K562 (cell line): ENCODE measurements at regions not wholly inside any gene's neighbourhood (a gene's known extent, or its start where the extent isn't known, plus 50 kb on each side); places are given as distances from the start of the nearest gene placed in this dataset.

Experiments used
- ATAC-seq: fragments of 200-7000 bp; cut with Tn5 transposase; 3 replicates; pipeline ENCODE4 v1.9.1; 2020; ENCODE audit warnings: moderate library complexity
- BruUV-seq: library from RNA; stranded (reverse); fragments of 400-500 nt; replicated peaks from 2 replicates; lab custom pipeline; 2021; lab: Mats Ljungman, UMichigan
- CTCF ChIA-PET: fragments of 300-600 bp; formaldehyde crosslinking; extraction: SDS; loops from one replicate; lab custom pipeline; 2021; ENCODE audit warnings: low intra/inter-chr PET ratio; lab: Yijun Ruan, JAX
- POLR2A ChIA-PET: fragments of 300-600, 350-650 bp; sonication (Branson Sonifier 250); formaldehyde crosslinking; extraction: SDS; loops from one replicate; lab custom pipeline; 2021; ENCODE audit warnings: antibody characterized with exemption, inconsistent platforms; lab: Yijun Ruan, JAX
- DNase-seq, 4 experiments: peaks; one replicate each; pipeline versions ENCODE4 v3.0.0 to v3.0.0-alpha.2; 2011 to 2018; ENCODE audit warnings: low spot score in 3 of 4, mixed read lengths in 3 of 4; ENCODE audit errors: extremely low read depth in 1 of 4
- FAIRE-seq: peaks from 2 replicates; lab custom pipeline; 2011; peaks lifted over from hg19 to GRCh38; lab: Jason Lieb, UNC
- H2AFZ ChIP-seq: 2 replicates; pipeline ENCODE4 v1.6.0; 2011; ENCODE audit warnings: low read depth, low read length, control low read depth, inconsistent platforms
- H3K27ac ChIP-seq: fragments of 200-600 bp; 3 replicates; pipeline ENCODE4 v1.8.0; 2011; ENCODE audit warnings: low read depth, mild to moderate bottlenecking, control low read depth, inconsistent platforms, low read length, moderate library complexity, mixed read lengths; ENCODE audit errors: extremely low read depth
- H3K27me3 ChIP-seq, 2 experiments: fragments of 300-600 bp in 1 of 2; 2 replicates in 1 of 2; 3 replicates in 1 of 2; pipeline versions ENCODE4 v1.6.0 to v1.8.0; 2011; ENCODE audit warnings: inconsistent platforms in 2 of 2, low read length in 2 of 2, mild to moderate bottlenecking in 1 of 2, mixed read lengths in 1 of 2, moderate library complexity in 1 of 2; ENCODE audit not compliant: control insufficient read depth in 2 of 2, insufficient read depth in 2 of 2
- H3K36me3 ChIP-seq: fragments of 300-600 bp; 3 replicates; pipeline ENCODE4 v1.8.0; 2011; ENCODE audit warnings: mild to moderate bottlenecking, low read length, inconsistent platforms; ENCODE audit not compliant: control insufficient read depth, insufficient read depth
- H3K4me1 ChIP-seq, 2 experiments: fragments of 200-600 bp in 1 of 2; replicated peaks in 1 of 2; 2 replicates in 1 of 2; 3 replicates in 1 of 2; pipeline versions ENCODE4 v1.5.1 to v1.8.0; 2011; ENCODE audit warnings: inconsistent platforms in 2 of 2, low read length in 2 of 2, mild to moderate bottlenecking in 1 of 2, mixed read lengths in 1 of 2, moderate library complexity in 1 of 2; ENCODE audit not compliant: control insufficient read depth in 2 of 2, insufficient read depth in 2 of 2
- H3K4me2 ChIP-seq: 2 replicates; pipeline ENCODE4 v1.6.1; 2011; ENCODE audit warnings: low read length, control low read depth, inconsistent platforms, mixed read lengths; ENCODE audit not compliant: insufficient read depth
- H3K4me3 ChIP-seq: fragments of 200-600 bp; sonication (generic), shearing (Covaris generic); 2 replicates; pipeline ENCODE4 v1.5.1; 2016; ENCODE audit warnings: control low read depth, inconsistent platforms
- H3K79me2 ChIP-seq: fragments of 200-600 bp; 3 replicates; pipeline ENCODE4 v1.8.0; 2011; ENCODE audit warnings: low read length, inconsistent platforms; ENCODE audit not compliant: control insufficient read depth, insufficient read depth
- H3K9ac ChIP-seq, 2 experiments: 2 replicates each; pipeline versions ENCODE4 v1.6.0 to v1.6.1; 2011; ENCODE audit warnings: low read depth in 2 of 2, low read length in 2 of 2, control low read depth in 1 of 2, inconsistent platforms in 1 of 2, mild to moderate bottlenecking in 1 of 2, mixed read lengths in 1 of 2; ENCODE audit not compliant: insufficient read depth in 1 of 2
- H3K9me1 ChIP-seq: one replicate; pipeline ENCODE4 v1.6.0; 2011; ENCODE audit warnings: inconsistent platforms, mild to moderate bottlenecking, low read length, moderate library complexity; ENCODE audit not compliant: control insufficient read depth, insufficient read depth
- H3K9me3 ChIP-seq: replicated peaks from 2 replicates; pipeline ENCODE4 v1.5.1; 2011; ENCODE audit warnings: low read depth, low read length, inconsistent platforms; ENCODE audit not compliant: control insufficient read depth, insufficient read depth
- H4K20me1 ChIP-seq: replicated peaks from 2 replicates; pipeline ENCODE4 v1.6.1; 2011; ENCODE audit warnings: low read length, inconsistent platforms, mixed read lengths; ENCODE audit not compliant: control insufficient read depth, insufficient read depth
- CTCF ChIP-seq, 3 experiments: IDR thresholded peaks in 2 of 3; conservative IDR thresholded peaks in 1 of 3; 2 replicates each; pipeline ENCODE4 v1.5.1; 2011 to 2012; ENCODE audit warnings: low read length in 3 of 3, mild to moderate bottlenecking in 3 of 3, control low read depth in 2 of 3, improper control_type of control experiment in 1 of 3, inconsistent platforms in 1 of 3, low read depth in 1 of 3, mixed read lengths in 1 of 3, moderate library complexity in 1 of 3; ENCODE audit not compliant: insufficient read depth in 2 of 3
- KLF16 ChIP-seq: IDR thresholded peaks from 2 replicates; pipeline ENCODE4 v1.6.1; 2016; ENCODE audit warnings: antibody characterized with exemption
- NR2F6 ChIP-seq: fragments of 450-650 bp; formaldehyde crosslinking; IDR thresholded peaks from 2 replicates; pipeline ENCODE4 v1.4.0; 2020; ENCODE audit warnings: mild to moderate bottlenecking
- RAD21 ChIP-seq, 2 experiments: fragments of 250-450 bp in 1 of 2; fragments of 450-650 bp in 1 of 2; sonication (Bioruptor Pico) in 1 of 2; formaldehyde crosslinking in 1 of 2; IDR thresholded peaks in 1 of 2; conservative IDR thresholded peaks in 1 of 2; 2 replicates each; pipeline versions ENCODE4 v1.4.0 to v1.8.0; 2020 to 2022; ENCODE audit warnings: mild to moderate bottlenecking in 2 of 2, moderate library complexity in 1 of 2
- SMC3 ChIP-seq: conservative IDR thresholded peaks from 2 replicates; pipeline ENCODE4 v1.6.1; 2011; ENCODE audit warnings: low read depth, low read length, improper control_type of control experiment; ENCODE audit not compliant: insufficient read depth
- ZNF277 ChIP-seq: fragments of 250-450 bp; sonication (Bioruptor Pico); IDR thresholded peaks from 2 replicates; pipeline ENCODE4 v1.8.0; 2022; ENCODE audit warnings: inconsistent platforms, mild to moderate bottlenecking, moderate library complexity, borderline replicate concordance
- ZNF551 ChIP-seq: fragments of 250-450 bp; sonication (Bioruptor Pico); IDR thresholded peaks from 2 replicates; pipeline ENCODE4 v1.5.0; 2021; ENCODE audit warnings: mild to moderate bottlenecking, moderate library complexity
- ZNF778 ChIP-seq: fragments of 450-650 bp; formaldehyde crosslinking; IDR thresholded peaks from 2 replicates; pipeline ENCODE4 v1.4.0; 2020; ENCODE audit warnings: mild to moderate bottlenecking, moderate library complexity
- WGBS: fragments of 100-300 bp; shearing (Covaris generic); methylation state at CpG from one replicate; pipeline ENCODE4 v1.1.6; 2016; ENCODE audit warnings: low coverage, mixed read lengths; ENCODE audit not compliant: insufficient coverage; ENCODE audit errors: missing lambda C conversion rate; 5-methylcytosine and 5-hydroxymethylcytosine counted together
- in situ Hi-C: fragments of 300-500 bp; cut with MboI; formaldehyde crosslinking; loops from 4 replicates; pipeline ENCODE4 v1.15.0; 2018; ENCODE audit warnings: inconsistent platforms, mixed read lengths
- intact Hi-C: fragments of 100-400 bp; cut with micrococcal nuclease; formaldehyde crosslinking; loops from 2 replicates; pipeline ENCODE4 v1.14.2; 2022

DNA sequence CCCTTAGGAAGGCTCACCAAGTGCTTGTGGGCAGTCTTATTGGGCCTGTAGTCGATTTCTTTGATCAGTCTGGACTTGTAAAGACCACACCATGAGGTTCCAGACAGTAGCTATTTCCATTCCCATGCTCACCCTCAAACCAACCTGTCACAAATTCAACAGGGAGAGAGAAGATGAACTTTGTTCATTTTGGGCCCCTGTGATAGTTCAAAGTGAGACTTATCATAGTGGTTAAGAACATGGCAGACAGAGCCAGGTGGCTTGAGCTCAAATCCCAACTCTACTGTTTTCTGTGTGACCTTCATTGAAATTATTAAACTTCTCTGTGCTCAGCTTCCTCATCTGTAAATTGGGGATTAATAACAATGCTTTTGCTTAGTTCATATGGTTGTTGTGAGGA lies 53.9 kb upstream of the CTLA4 start (continued):
- TF ChIP-seq ZNF277 (no peak), ZNF551 (CRISPR knock-in tag) (no peak)

GRCh38 chr2:203814661-203815540 lies 52.7 kb upstream of the CTLA4 start:
- BruUV-seq = no TSS peak
- no peaks in the 10 kb centered on the region for H3K9me3 ChIP-seq
- no peaks in the 10 kb centered on the region for H4K20me1 ChIP-seq
- DNase-seq (peak; percentile 35 to 48 (median 36)), ATAC-seq (peak; percentile 83), FAIRE-seq (peak; percentile 67)
- no peaks in the 10 kb centered on the region for H3K79me2 ChIP-seq
- in situ Hi-C loops (no loop called here), intact Hi-C loops (loop anchor here (1.0 to 10.0 kb wide), 3 partner anchors 331 to 1228 kb away; partner anchors contain the start of gene CYP20A1)
- H2AFZ ChIP-seq = no peak overlapping the region
- H3K4me2 ChIP-seq = no peak overlapping the region
- ChIA-PET POLR2A (no interaction called here), CTCF (no interaction called here)
- H3K4me1 ChIP-seq = no peaks in the 10 kb centered on the region
- no peak overlapping the region for H3K27ac ChIP-seq
- H3K4me3 ChIP-seq = no peak overlapping the region
- peaks cover 0 to 4% of the 10 kb centered on the region in 2 experiments; a peak in 2 of 5 replicates for H3K27me3 ChIP-seq
- 2% methylated on average over 10 of the region's 10 CpGs for WGBS
- no peaks in the 10 kb centered on the region for H3K36me3 ChIP-seq
- H3K9ac ChIP-seq = no peak overlapping the region
- H3K9me1 ChIP-seq = no peaks in the 10 kb centered on the region
- TF ChIP-seq RAD21 (CRISPR knock-in tag; conservative IDR thresholded peaks at IDR 0.05 in 1 of 2, IDR thresholded peaks at IDR 0.05 in 1 of 2) (peak; percentile 62 to 72), KLF16 (0 out of 2 replicates have a peak, but pooled peaks have one; percentile 7), NR2F6 (CRISPR knock-in tag) (no peak), ZNF778 (CRISPR knock-in tag) (no peak), CTCF (IDR thresholded peaks at IDR 0.05 in 2 of 3, conservative IDR thresholded peaks at IDR 0.05 in 1 of 3; ENCODE audit: insufficient read depth in 2 of 3, low read depth in 1 of 3, low read length in 3 of 3) (peak; percentile 24 to 64 (median 57); a peak in 5 of 6 replicates), SMC3 (0 out of 2 replicates have a peak, but pooled peaks have one; percentile 19)
